Breast epithelium (tissue), 3 donors: ENCODE measurements at regions not wholly inside any gene's neighbourhood (a gene's known extent, or its start where the extent isn't known, plus 50 kb on each side); places are given as distances from the start of the nearest gene placed in this dataset.

Source experiments
- POLR2A ChIP-seq: fragments of 450-650 bp; IDR thresholded peaks from one replicate; pipeline ENCODE4 v1.6.1; 2016; ENCODE audit warnings: antibody characterized with exemption, mild to moderate bottlenecking, moderate library complexity
- POLR2AphosphoS5 ChIP-seq, 3 donors: sonication (generic); formaldehyde crosslinking; IDR thresholded peaks; one replicate each; pipeline ENCODE4 v1.6.1; 2017; ENCODE audit warnings: antibody characterized with exemption in 3 of 3
- TF ChIP-seq, protein P1 (sequence below), 3 donors: fragments of 450-650 bp; IDR thresholded peaks; one replicate each; pipeline ENCODE4 v1.5.1; 2016 to 2017; ENCODE audit warnings: antibody characterized with exemption in 3 of 3, mild to moderate bottlenecking in 3 of 3, moderate library complexity in 3 of 3

DNA sequence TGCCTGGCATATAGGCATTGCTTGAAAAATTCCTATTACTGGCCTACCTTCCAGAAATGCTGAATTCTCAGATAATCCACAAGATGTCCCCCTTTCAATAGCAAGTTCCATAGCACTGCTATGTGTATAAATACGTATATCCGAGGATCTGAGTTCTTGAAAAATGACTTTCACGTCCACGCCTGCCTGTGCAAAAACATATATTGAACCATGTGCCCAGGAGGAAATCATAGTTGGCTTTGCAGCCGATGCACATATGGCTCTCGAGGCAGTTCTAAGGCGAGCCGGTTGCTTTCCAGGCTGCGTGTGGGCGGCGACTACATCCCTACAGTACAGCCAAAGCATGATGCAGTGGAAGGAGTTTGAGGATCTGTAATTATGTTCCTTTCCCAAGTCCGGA lies 55.4 kb upstream of the ESX1 start:
- TF ChIP-seq, protein P1, sequence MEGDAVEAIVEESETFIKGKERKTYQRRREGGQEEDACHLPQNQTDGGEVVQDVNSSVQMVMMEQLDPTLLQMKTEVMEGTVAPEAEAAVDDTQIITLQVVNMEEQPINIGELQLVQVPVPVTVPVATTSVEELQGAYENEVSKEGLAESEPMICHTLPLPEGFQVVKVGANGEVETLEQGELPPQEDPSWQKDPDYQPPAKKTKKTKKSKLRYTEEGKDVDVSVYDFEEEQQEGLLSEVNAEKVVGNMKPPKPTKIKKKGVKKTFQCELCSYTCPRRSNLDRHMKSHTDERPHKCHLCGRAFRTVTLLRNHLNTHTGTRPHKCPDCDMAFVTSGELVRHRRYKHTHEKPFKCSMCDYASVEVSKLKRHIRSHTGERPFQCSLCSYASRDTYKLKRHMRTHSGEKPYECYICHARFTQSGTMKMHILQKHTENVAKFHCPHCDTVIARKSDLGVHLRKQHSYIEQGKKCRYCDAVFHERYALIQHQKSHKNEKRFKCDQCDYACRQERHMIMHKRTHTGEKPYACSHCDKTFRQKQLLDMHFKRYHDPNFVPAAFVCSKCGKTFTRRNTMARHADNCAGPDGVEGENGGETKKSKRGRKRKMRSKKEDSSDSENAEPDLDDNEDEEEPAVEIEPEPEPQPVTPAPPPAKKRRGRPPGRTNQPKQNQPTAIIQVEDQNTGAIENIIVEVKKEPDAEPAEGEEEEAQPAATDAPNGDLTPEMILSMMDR (IDR thresholded peaks at IDR 0.05), result peak in 1 of 3 donors; percentile 15
- TF ChIP-seq POLR2A (no peak), POLR2AphosphoS5 (IDR thresholded peaks at IDR 0.05) (no peak)
